ENCODE measurements at regions not wholly inside any gene's neighbourhood (a gene's known extent, or its start where the extent isn't known, plus 50 kb on each side); places are given as distances from the start of the nearest gene placed in this dataset.

DNA sequence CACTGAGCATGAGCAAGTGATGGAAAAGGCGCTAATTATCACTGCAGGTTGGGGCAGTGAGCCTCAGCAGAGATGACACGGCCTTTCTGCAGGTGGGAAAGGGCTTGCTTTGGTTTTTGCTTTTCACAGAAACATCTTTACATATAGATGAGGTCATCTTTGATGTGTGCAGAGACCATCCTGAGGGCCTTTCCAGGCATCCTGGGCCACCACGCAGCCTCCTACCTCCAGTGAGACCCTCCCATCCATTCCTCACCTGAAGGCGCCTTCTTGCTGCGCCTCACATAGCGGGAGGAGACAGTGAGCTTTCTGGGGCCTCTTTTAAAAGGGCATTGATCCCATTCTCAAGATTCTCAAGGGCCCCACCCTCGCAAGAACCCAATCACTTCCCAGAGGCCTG lies 235.3 kb upstream of the RAB6C start:
- no peak for TF ChIP-seq POLR2A (IDR thresholded peaks at IDR 0.05)
- no peak for TF ChIP-seq EP300 (IDR thresholded peaks at IDR 0.05)
- TF ChIP-seq, protein P1, sequence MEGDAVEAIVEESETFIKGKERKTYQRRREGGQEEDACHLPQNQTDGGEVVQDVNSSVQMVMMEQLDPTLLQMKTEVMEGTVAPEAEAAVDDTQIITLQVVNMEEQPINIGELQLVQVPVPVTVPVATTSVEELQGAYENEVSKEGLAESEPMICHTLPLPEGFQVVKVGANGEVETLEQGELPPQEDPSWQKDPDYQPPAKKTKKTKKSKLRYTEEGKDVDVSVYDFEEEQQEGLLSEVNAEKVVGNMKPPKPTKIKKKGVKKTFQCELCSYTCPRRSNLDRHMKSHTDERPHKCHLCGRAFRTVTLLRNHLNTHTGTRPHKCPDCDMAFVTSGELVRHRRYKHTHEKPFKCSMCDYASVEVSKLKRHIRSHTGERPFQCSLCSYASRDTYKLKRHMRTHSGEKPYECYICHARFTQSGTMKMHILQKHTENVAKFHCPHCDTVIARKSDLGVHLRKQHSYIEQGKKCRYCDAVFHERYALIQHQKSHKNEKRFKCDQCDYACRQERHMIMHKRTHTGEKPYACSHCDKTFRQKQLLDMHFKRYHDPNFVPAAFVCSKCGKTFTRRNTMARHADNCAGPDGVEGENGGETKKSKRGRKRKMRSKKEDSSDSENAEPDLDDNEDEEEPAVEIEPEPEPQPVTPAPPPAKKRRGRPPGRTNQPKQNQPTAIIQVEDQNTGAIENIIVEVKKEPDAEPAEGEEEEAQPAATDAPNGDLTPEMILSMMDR (IDR thresholded peaks at IDR 0.05) = no peak

Data from ovary (tissue), 3 donors.